OCI-LY7 (cell line): ENCODE measurements at regions not wholly inside any gene's neighbourhood (a gene's known extent, or its start where the extent isn't known, plus 50 kb on each side); places are given as distances from the start of the nearest gene placed in this dataset.

Experiments used
- EZH2phosphoT487 ChIP-seq: fragments of 200-600 bp; sonication (generic); IDR thresholded peaks from 2 replicates; pipeline ENCODE4 v1.6.1; 2018; ENCODE audit warnings: low read depth, borderline replicate concordance, mild to moderate bottlenecking, mixed run types, antibody characterized with exemption, low read length, moderate library complexity, mixed read lengths
- TF ChIP-seq, protein P1 (sequence below): fragments of 200-600 bp; sonication (generic); conservative IDR thresholded peaks from 2 replicates; pipeline ENCODE4 v1.5.1; 2014; ENCODE audit warnings: mild to moderate bottlenecking, antibody characterized with exemption, low read length, moderate library complexity, mixed read lengths

DNA sequence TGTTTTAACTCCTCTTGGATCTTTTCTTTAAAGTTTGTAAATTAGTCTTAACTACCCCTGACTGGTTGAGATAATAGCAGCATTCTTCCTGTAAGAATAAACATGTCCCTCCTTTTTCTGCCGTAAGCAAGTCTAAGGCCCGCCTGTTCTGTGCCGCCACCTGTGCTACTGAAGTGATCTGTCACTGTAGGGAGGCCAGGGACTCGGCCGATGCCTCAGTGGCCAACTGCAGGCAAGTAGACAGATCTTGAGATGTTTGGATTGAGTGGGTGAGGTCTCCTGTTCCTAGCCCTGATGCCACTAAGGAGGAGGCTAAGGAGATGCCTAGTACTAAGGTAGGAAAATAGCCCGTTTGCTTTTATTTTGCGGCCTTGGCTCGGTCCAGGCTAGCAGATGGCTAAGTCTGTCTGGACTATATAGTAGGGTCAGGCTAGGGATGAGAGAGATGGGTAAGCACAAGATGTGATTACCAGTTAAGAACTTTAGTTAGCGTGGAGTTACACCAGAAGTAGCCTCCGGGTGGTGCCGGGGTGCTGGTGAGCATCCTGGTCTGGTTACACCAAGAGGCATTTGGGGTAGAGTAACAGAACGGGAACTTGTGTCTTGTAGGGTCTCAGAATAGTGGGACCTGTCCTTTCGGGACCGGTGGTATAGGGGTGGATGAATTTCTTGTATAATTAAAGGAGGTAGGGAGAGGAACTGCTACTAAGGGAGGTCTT lies 584.2 kb downstream of the SUCLG1 start:
- TF ChIP-seq, protein P1, sequence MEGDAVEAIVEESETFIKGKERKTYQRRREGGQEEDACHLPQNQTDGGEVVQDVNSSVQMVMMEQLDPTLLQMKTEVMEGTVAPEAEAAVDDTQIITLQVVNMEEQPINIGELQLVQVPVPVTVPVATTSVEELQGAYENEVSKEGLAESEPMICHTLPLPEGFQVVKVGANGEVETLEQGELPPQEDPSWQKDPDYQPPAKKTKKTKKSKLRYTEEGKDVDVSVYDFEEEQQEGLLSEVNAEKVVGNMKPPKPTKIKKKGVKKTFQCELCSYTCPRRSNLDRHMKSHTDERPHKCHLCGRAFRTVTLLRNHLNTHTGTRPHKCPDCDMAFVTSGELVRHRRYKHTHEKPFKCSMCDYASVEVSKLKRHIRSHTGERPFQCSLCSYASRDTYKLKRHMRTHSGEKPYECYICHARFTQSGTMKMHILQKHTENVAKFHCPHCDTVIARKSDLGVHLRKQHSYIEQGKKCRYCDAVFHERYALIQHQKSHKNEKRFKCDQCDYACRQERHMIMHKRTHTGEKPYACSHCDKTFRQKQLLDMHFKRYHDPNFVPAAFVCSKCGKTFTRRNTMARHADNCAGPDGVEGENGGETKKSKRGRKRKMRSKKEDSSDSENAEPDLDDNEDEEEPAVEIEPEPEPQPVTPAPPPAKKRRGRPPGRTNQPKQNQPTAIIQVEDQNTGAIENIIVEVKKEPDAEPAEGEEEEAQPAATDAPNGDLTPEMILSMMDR, result no peak
- TF ChIP-seq EZH2phosphoT487, result no peak
